Muscle of leg (tissue), 3 donors: ENCODE measurements at regions not wholly inside any gene's neighbourhood (a gene's known extent, or its start where the extent isn't known, plus 50 kb on each side); places are given as distances from the start of the nearest gene placed in this dataset.

Experiments used
- DNase-seq: peaks from one replicate; pipeline ENCODE4 v3.0.0; 2013
- H3K27ac ChIP-seq: one replicate; pipeline ENCODE4 v1.5.1; 2013; ENCODE audit warnings: mild to moderate bottlenecking, low read length, control low read depth
- H3K27me3 ChIP-seq: one replicate; pipeline ENCODE4 v1.6.1; 2013; ENCODE audit warnings: low read length; ENCODE audit not compliant: control insufficient read depth, insufficient read depth
- H3K36me3 ChIP-seq: one replicate; pipeline ENCODE4 v1.6.1; 2013; ENCODE audit warnings: low read length; ENCODE audit not compliant: control insufficient read depth, insufficient read depth
- H3K4me1 ChIP-seq: one replicate; pipeline ENCODE4 v1.6.1; 2013; ENCODE audit warnings: low read length; ENCODE audit not compliant: control insufficient read depth, insufficient read depth
- H3K4me3 ChIP-seq: one replicate; pipeline ENCODE4 v1.5.1; 2013; ENCODE audit warnings: low read length, control low read depth
- H3K9me3 ChIP-seq: replicated peaks from 2 replicates; pipeline ENCODE4 v1.6.1; 2013; ENCODE audit warnings: low read depth, low read length; ENCODE audit not compliant: control insufficient read depth
- WGBS: methylation state at CpG from one replicate; pipeline ENCODE4 v1.1.5; 2013; ENCODE audit warnings: missing lambda C conversion rate; ENCODE audit not compliant: insufficient coverage; 5-methylcytosine and 5-hydroxymethylcytosine counted together

DNA sequence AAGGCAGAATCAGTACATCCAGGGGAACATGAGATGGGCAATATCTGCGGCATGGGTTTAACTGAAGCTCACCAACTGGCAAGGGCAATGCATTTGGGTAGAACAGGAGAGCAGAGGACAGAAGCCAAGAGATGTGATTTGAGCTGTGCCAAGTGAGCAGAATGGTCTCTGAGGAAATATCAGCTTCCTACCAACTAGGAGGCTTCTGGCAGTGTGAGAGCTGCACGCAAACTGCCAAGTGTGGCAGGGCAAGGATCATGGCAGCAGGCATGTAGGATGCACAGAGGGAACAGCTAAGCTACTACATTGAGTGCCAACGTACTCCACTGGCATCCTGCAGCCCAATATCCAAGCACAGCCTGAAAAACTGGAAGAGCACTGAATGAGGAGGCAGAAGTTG is 1036.5 kb downstream of the TUSC7 start:
- no peak for DNase-seq
- 91% methylated on average over 1 of the region's 3 CpGs for WGBS
- Histone ChIP-seq H3K4me3 (no peak overlapping the region), H3K27ac (no peak overlapping the region), H3K27me3 (no peaks in the 10 kb centered on the region), H3K36me3 (no peaks in the 10 kb centered on the region), H3K9me3 (no peaks in the 10 kb centered on the region), H3K4me1 (no peaks in the 10 kb centered on the region)

DNA sequence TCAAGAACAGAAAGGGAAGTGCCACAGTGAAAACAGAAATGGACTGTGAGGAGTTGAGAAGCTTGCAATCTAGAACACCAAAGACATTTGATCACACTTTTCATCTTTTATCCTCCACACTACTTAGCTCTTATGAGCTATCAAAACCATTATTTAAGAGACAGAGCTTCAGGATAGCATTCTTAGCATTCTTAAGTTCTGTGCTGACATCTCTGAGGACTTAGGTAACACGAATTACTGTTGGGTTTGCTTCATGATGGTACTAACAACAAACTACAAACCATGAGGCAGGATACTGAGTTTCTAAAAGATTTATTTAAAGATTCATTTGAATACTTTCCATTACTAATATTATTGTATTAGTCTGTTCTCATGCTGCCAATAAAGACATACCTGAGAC is 1038.6 kb downstream of the TUSC7 start:
- whole genome bisulfite sequencing = no CpG with 5 or more reads among the region's 1 CpG
- no peaks in the 10 kb centered on the region for H3K4me1 ChIP-seq
- DNase-seq = no peak
- H3K36me3 ChIP-seq = no peaks in the 10 kb centered on the region
- no peaks in the 10 kb centered on the region for H3K27me3 ChIP-seq
- H3K27ac ChIP-seq = no peak overlapping the region
- H3K9me3 ChIP-seq = no peaks in the 10 kb centered on the region
- no peak overlapping the region for H3K4me3 ChIP-seq

DNA sequence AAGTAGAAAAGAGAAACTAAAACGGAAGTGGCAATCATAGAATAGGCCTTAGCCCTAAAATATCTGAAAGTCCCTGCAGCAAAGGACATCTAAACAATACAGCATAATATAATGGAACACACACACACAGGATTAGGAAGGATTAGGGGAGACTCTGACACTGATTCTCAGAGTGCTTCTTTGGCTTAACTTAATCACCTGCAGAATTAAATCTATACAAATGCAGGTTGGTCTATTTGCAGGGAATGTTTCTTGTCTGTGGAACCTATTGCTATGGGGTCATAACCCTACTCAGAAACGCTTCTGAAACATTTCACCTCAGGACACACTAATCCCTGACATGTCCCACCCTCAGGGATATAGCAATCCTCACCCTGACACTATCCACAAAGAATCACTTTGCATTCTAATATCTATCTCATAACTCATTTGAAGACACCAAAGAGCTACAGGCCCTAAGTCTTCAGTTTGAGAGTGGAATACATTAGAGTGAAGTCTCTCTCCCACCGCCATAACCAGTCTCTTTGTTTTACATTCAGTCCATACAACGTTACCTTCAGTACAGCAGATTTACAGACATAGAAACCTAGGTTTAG is 1041.2 kb downstream of the TUSC7 start:
- 67% methylated on average over 1 of the region's 4 CpGs for WGBS
- no peak overlapping the region for H3K27ac ChIP-seq
- DNase-seq = no peak
- no peaks in the 10 kb centered on the region for H3K9me3 ChIP-seq
- no peaks in the 10 kb centered on the region for H3K36me3 ChIP-seq
- no peak overlapping the region for H3K4me3 ChIP-seq
- H3K27me3 ChIP-seq = no peaks in the 10 kb centered on the region
- H3K4me1 ChIP-seq = no peaks in the 10 kb centered on the region

DNA sequence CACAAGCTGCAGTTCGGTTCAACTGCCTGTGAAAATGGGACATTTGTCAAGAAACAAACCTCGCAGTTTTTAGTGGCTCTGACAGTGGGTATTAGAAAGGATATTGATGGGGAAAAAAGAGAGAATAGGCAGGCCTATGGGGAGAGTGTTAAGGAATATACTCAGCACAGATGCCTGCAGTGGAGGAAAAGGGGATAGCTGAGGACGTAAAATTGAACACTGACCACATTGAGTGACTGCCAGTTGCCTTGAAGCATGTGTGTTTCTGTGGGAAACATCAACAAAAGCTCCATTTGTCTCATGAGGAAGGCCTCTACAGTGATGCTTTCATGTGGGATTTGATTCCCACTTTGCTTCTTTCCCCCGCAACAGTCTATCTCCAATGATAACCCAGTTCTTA is 1042.1 kb downstream of the TUSC7 start:
- H3K36me3 ChIP-seq = no peaks in the 10 kb centered on the region
- WGBS = 66% methylated on average over 3 of the region's 4 CpGs
- no peak overlapping the region for H3K4me3 ChIP-seq
- H3K9me3 ChIP-seq = no peaks in the 10 kb centered on the region
- H3K4me1 ChIP-seq = no peaks in the 10 kb centered on the region
- no peak for DNase-seq
- no peak overlapping the region for H3K27ac ChIP-seq
- H3K27me3 ChIP-seq = no peaks in the 10 kb centered on the region

DNA sequence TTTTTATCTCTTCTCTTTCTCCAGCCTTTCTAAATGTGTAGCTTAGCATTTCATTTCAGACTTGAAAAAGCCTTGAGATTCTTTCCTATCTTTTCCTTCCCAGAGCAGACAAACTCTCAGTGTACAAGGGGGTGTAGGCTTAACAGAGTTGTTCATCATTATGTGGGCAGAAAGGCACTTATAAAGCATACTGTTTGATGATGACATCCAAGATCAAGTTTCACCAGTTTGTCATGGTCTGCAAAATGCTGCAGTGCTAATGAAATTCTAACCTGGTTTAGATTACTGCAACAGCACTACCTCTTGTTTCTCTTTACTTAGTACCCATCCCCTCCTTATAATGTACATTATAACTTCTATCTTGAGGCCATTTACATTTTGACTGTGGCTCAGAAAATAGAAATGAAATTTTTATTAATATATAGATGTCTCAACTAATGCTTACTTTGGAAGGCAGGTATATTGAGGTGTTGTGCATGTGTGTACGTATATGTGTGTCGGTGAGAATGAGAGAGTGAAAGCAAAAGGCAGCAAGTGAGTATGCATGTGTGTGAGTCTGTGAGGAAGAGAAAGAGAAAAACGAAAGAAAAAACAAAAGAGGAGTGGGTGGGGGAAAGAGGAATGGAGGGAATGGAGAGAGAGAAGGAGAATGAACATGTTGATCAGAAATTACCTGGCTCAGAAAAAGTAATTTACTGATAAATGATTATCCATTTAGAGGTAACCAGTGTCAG is 1043.6 kb downstream of the TUSC7 start:
- no peak overlapping the region for H3K27ac ChIP-seq
- no peak overlapping the region for H3K4me3 ChIP-seq
- WGBS = 73% methylated on average over 3 of the region's 3 CpGs
- no peak for DNase-seq
- H3K27me3 ChIP-seq = no peaks in the 10 kb centered on the region
- H3K9me3 ChIP-seq = no peaks in the 10 kb centered on the region
- no peaks in the 10 kb centered on the region for H3K36me3 ChIP-seq
- H3K4me1 ChIP-seq = no peaks in the 10 kb centered on the region

DNA sequence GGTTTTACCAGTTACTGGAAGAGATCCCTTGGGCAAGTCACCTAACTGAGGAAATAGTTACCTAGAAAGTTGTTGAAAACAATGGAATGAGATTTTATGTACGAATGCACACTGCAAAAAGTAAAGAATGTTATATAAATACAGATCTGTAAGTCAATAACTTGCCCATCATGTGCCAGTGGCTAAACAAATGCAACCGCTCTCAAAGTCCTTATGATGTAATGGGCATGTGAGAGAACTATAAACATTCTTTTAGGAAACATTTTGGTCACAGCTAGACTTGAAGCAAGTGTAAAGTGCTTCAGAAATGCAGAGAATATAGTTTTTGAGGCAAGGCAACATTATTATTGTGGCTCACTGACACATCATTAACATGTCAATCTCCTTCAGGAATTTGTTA is 1044.5 kb downstream of the TUSC7 start:
- Histone ChIP-seq H3K27ac (no peak overlapping the region), H3K36me3 (no peaks in the 10 kb centered on the region), H3K27me3 (no peaks in the 10 kb centered on the region), H3K4me3 (no peak overlapping the region), H3K9me3 (no peaks in the 10 kb centered on the region), H3K4me1 (no peaks in the 10 kb centered on the region)
- WGBS = no CpG with 5 or more reads among the region's 2 CpGs
- no peak for DNase-seq

DNA sequence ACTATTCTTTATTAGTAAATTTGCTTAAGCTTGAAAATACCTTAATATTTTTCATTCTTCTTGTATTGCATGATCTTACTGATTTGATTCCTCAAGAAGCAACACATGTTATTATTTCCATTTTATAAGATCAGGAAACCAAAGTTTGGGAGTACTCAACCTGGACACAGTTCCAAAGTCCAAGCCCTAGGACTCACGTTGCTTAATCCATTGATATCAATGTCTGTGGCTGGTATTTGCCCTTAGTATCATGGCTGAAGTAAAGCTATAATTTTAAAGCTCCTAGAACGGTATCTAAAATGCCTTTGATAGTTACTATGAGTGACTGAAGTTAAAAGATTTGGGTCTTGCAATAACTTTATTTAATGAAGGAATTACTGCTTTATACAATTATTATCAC is 1045.3 kb downstream of the TUSC7 start:
- no peaks in the 10 kb centered on the region for H3K27me3 ChIP-seq
- no peaks in the 10 kb centered on the region for H3K4me1 ChIP-seq
- no peak overlapping the region for H3K27ac ChIP-seq
- no CpG with 5 or more reads among the region's 2 CpGs for WGBS
- no peak overlapping the region for H3K4me3 ChIP-seq
- H3K9me3 ChIP-seq = no peaks in the 10 kb centered on the region
- DNase-seq = no peak
- H3K36me3 ChIP-seq = no peaks in the 10 kb centered on the region

DNA sequence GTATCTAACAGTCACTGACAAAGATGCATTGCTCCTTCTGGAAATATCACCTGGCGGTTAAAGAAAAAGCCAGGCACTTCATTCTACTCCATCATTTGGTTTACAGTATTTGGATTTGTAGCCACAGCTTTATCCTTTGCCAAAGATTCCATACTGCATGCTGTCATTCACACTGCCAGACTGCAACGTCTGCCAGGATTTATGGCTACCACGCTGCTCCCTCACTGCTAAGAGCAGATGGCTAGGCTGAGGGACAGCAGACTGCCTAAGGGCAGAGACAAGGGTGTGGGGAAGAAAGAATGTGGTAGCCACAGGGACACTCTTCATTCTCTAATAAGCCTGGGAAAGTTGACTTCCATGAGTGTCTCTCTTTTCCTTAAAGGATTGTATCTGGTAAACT is 1047.0 kb downstream of the TUSC7 start:
- WGBS = 39% methylated on average over 3 of the region's 3 CpGs
- Histone ChIP-seq H3K27me3 (no peaks in the 10 kb centered on the region), H3K27ac (no peak overlapping the region), H3K36me3 (no peaks in the 10 kb centered on the region), H3K4me3 (no peak overlapping the region), H3K4me1 (no peaks in the 10 kb centered on the region), H3K9me3 (no peaks in the 10 kb centered on the region)
- DNase-seq = no peak

DNA sequence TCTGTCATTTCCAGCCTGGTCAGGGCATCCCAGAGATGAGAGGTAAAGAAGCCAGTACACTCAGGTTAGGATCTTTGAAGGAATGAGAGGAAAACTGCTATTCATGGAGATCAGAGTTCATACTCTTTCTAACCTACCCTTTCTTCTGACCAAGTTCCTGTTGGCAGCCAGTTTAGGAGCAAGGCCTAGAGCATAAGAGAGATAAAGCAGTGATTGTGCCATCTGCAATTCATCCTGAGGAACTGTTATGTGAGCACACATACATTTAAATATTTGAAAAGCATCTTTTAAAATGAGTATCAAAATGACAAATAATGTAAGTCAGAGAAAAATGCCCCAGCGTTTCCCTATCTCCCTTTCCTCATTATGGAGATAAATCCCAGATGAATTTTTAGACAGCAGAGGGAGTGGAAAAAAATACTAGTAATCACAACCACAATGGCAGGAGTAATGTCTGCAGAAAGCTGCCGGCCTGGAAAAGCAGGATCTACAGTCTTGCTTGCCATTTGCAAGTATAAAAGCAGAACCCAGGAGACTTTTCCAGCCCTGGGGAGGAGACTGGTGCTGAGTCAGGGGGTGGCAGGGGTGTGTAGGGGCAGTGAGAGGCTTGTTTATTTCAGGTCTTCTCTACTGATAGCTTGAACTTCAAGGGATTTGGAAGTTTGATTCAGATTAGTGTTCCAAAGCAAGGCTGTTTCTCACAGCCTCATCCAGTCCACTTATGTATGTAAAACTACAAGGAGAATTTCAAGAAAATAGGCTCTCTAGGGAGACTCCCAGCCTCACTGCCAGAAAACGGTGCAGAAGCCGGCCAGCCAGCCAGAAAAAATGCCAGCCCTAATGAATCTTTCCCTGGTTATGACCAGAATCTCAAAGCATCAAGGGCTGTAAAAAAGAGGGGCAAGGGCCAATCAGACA is 1052.4 kb downstream of the TUSC7 start:
- H3K9me3 ChIP-seq = no peaks in the 10 kb centered on the region
- WGBS = 21% methylated on average over 2 of the region's 4 CpGs

DNA sequence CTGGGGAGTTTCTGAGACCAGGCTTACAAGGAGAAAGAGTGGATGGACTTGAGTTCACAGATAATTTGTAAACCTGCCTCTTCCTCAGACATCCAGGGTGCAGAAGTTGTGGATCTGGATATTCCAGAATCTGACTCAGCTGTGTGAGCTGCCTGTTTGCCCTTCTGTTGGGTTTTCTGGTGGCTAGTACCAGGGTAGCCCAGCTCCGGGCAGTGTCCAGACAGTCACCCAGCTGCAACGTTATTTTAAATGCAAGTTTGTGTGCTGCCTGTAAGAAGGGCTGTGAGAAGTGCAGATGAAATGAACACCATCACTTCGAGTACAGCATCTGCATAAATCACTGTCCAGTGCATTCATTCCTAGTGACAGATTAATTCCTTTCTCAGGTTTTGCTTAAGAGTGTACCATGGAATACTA is 1053.0 kb downstream of the TUSC7 start:
- DNase-seq = no peak
- no CpG with 5 or more reads among the region's 3 CpGs for WGBS
- Histone ChIP-seq H3K4me3 (no peak overlapping the region), H3K27ac (no peak overlapping the region), H3K36me3 (no peaks in the 10 kb centered on the region), H3K9me3 (no peaks in the 10 kb centered on the region), H3K4me1 (no peaks in the 10 kb centered on the region), H3K27me3 (no peaks in the 10 kb centered on the region)

More for the DNA sequence above, 1052.4 kb downstream of the TUSC7 start:
- DNase-seq = no peak
- Histone ChIP-seq H3K36me3 (no peaks in the 10 kb centered on the region), H3K27ac (no peak overlapping the region), H3K27me3 (no peaks in the 10 kb centered on the region), H3K4me3 (no peak overlapping the region), H3K4me1 (no peaks in the 10 kb centered on the region)
